ENCODE measurements at regions not wholly inside any gene's neighbourhood (a gene's known extent, or its start where the extent isn't known, plus 50 kb on each side); places are given as distances from the start of the nearest gene placed in this dataset.
A peak's percentile ranks its signal among the peaks of the same experiment; 100 is the strongest.

DNA sequence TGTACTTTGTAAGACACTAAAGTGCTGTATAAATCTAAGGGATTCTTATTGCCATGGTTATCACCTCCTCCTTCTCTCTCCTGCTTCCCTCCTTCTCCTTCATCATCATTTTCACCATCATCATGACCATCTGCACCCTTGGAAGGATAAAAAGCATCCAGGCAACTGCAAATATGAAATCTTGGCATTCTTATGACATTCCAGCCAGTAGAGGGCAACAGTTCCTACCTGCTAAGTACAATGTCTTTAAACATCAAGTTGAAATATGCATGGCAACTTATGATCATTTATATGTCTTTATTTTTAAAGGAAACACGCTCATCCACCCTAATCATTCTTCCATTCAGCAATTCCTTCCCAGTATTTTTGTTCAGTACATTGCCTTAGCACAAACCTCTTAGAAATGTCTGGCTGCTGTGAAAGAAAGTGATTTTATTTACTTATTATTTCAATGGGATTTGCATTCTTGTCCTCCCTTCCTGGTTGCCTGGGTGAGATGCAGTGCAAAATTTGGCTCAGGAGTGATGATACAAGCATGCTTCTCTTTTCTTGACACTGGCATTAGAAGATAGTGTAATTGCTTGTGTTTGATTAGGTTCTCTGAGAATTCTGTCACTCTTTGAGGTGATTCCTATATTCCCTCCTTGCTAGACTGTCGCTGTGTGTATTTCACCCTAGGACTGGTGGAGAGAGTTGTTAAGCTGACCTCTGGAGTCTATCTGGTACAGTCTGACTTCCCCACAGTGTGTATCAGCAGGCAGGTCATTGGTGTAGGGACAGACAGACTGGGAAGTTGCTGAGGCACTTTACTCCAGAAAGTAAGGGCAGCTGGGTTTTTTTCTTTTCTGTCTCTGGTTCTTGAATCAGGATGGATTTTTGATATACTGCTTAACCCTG, 188.5 kb upstream of the BMPER start:
- TF ChIP-seq, protein P1, sequence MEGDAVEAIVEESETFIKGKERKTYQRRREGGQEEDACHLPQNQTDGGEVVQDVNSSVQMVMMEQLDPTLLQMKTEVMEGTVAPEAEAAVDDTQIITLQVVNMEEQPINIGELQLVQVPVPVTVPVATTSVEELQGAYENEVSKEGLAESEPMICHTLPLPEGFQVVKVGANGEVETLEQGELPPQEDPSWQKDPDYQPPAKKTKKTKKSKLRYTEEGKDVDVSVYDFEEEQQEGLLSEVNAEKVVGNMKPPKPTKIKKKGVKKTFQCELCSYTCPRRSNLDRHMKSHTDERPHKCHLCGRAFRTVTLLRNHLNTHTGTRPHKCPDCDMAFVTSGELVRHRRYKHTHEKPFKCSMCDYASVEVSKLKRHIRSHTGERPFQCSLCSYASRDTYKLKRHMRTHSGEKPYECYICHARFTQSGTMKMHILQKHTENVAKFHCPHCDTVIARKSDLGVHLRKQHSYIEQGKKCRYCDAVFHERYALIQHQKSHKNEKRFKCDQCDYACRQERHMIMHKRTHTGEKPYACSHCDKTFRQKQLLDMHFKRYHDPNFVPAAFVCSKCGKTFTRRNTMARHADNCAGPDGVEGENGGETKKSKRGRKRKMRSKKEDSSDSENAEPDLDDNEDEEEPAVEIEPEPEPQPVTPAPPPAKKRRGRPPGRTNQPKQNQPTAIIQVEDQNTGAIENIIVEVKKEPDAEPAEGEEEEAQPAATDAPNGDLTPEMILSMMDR (IDR thresholded peaks at IDR 0.05): peak; percentile 73; the same call in 1 of the 2 replicates
- no peak for TF ChIP-seq SIN3A (IDR thresholded peaks at IDR 0.05; ENCODE audit: borderline replicate concordance, insufficient read depth, low read depth, low read length)
- no peak for TF ChIP-seq POLR2AphosphoS5 (IDR thresholded peaks at IDR 0.05; ENCODE audit: low read depth, low read length)
- TF ChIP-seq TCF7L2 (IDR thresholded peaks at IDR 0.05; ENCODE audit: low read depth, low read length): no peak
- TF ChIP-seq REST (IDR thresholded peaks at IDR 0.05; ENCODE audit: insufficient read depth in 1 of 2, low read depth in 2 of 2, low read length in 1 of 2): no peak
